ENCODE measurements at regions not wholly inside any gene's neighbourhood (a gene's known extent, or its start where the extent isn't known, plus 50 kb on each side); places are given as distances from the start of the nearest gene placed in this dataset.

DNA sequence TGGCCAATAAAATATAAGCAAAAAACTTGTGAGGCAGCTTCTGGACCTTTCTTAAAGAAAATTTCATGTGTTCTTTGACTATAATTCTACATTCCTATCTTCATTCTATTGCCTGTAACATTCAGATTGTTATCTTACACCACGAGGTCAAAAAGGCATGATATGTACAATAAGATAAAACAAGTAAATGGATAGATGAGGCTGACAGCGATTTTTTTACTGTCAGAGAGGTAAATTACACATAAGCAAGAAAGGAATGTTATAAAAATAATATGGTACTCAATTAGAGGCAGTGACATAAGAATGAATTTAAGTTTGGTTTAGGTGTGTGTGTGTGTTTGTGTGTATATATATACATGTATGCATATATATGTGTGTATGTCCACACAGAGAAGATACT lies 660.0 kb downstream of the C12orf50 start:
- TF ChIP-seq, protein P1, sequence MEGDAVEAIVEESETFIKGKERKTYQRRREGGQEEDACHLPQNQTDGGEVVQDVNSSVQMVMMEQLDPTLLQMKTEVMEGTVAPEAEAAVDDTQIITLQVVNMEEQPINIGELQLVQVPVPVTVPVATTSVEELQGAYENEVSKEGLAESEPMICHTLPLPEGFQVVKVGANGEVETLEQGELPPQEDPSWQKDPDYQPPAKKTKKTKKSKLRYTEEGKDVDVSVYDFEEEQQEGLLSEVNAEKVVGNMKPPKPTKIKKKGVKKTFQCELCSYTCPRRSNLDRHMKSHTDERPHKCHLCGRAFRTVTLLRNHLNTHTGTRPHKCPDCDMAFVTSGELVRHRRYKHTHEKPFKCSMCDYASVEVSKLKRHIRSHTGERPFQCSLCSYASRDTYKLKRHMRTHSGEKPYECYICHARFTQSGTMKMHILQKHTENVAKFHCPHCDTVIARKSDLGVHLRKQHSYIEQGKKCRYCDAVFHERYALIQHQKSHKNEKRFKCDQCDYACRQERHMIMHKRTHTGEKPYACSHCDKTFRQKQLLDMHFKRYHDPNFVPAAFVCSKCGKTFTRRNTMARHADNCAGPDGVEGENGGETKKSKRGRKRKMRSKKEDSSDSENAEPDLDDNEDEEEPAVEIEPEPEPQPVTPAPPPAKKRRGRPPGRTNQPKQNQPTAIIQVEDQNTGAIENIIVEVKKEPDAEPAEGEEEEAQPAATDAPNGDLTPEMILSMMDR (IDR thresholded peaks at IDR 0.05; ENCODE audit: low read depth, low read length, poor library complexity, severe bottlenecking), result no peak
- no peak for TF ChIP-seq EZH2phosphoT487 (IDR thresholded peaks at IDR 0.05; ENCODE audit: borderline replicate concordance, low read length)

DNA sequence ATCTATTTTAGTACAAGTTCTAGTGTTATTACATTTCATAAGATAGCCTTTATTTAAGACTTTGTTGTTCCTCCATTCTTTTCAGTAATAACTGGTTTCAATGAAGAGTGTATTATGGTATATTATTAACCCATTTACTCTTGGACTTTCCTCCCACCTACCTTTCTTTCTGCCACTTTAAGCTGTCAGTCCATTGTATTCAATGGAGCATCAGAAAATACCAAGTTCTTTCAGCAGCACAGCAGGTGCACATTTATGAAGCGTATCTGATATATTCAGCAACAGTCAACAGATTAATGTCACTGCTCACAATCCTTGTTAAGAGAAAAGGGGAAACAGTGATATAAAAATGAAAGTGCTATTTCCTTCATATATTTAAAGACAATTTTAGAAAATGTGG lies 660.9 kb downstream of the C12orf50 start:
- Histone ChIP-seq H3K9me3 (ENCODE audit: control insufficient read depth, insufficient read depth, low read length) (no peaks in the 10 kb centered on the region; the same call in 1 of the 2 replicates), H4K20me1 (ENCODE audit: control insufficient read depth, insufficient read depth, low read depth, low read length) (no peaks in the 10 kb centered on the region), H3K4me2 (ENCODE audit: low read length) (no peak overlapping the region), H3K79me2 (ENCODE audit: control insufficient read depth, low read length) (no peaks in the 10 kb centered on the region), H3K4me1 (ENCODE audit: control insufficient read depth, low read length) (no peaks in the 10 kb centered on the region), H3K4me3 (ENCODE audit: low read length) (no peak overlapping the region), H3F3A (ENCODE audit: control insufficient read depth, insufficient read depth) (no peaks in the 10 kb centered on the region), H3K36me3 (ENCODE audit: control insufficient read depth, low read length) (no peaks in the 10 kb centered on the region), H3K27me3 (ENCODE audit: control insufficient read depth, low read length) (no peaks in the 10 kb centered on the region), H3K9me2 (replicated peaks; ENCODE audit: control insufficient read depth, low read length) (no peaks in the 10 kb centered on the region), H3K27ac (ENCODE audit: low read depth, low read length) (no peak overlapping the region)
- TF ChIP-seq EZH2phosphoT487 (IDR thresholded peaks at IDR 0.05; ENCODE audit: borderline replicate concordance, low read length), result no peak
- TF ChIP-seq, protein P1 (IDR thresholded peaks at IDR 0.05; ENCODE audit: low read depth, low read length, poor library complexity, severe bottlenecking), result no peak

More for the DNA sequence above, 660.0 kb downstream of the C12orf50 start:
- H3K9me2 ChIP-seq (replicated peaks; ENCODE audit: control insufficient read depth, low read length), result no peaks in the 10 kb centered on the region
- H3K4me3 ChIP-seq (ENCODE audit: low read length), result no peak overlapping the region
- no peaks in the 10 kb centered on the region for H3K4me1 ChIP-seq (ENCODE audit: control insufficient read depth, low read length)
- H3K36me3 ChIP-seq (ENCODE audit: control insufficient read depth, low read length), result no peaks in the 10 kb centered on the region
- H3K9me3 ChIP-seq (ENCODE audit: control insufficient read depth, insufficient read depth, low read length), result no peaks in the 10 kb centered on the region; the same call in 1 of the 2 replicates
- H4K20me1 ChIP-seq (ENCODE audit: control insufficient read depth, insufficient read depth, low read depth, low read length), result no peaks in the 10 kb centered on the region
- no peaks in the 10 kb centered on the region for H3F3A ChIP-seq (ENCODE audit: control insufficient read depth, insufficient read depth)
- H3K79me2 ChIP-seq (ENCODE audit: control insufficient read depth, low read length), result no peaks in the 10 kb centered on the region
- H3K4me2 ChIP-seq (ENCODE audit: low read length), result no peak overlapping the region
- no peaks in the 10 kb centered on the region for H3K27me3 ChIP-seq (ENCODE audit: control insufficient read depth, low read length)
- no peak overlapping the region for H3K27ac ChIP-seq (ENCODE audit: low read depth, low read length)

DNA sequence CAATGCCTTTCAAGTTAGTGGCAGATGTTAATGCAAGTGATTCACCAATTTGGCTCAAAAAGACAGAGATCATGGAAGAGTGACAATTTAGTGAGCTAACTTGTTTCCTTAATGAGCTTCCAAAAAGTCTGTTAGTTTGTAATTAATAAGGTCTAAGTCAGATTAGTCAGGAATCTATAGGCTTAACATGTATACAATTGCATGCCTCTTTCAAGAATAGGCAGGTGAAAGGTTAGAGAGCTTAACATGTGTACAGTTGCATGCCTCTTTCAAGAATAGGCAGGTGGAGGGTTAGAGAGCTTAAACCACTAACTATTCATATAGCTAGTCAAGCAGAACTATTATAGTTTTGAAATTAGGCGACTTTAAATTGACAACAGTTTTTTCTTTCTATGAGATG lies 663.8 kb downstream of the C12orf50 start:
- TF ChIP-seq, protein P1 (IDR thresholded peaks at IDR 0.05; ENCODE audit: low read depth, low read length, poor library complexity, severe bottlenecking), result no peak
- TF ChIP-seq EZH2phosphoT487 (IDR thresholded peaks at IDR 0.05; ENCODE audit: borderline replicate concordance, low read length), result no peak
- no peak overlapping the region for H3K27ac ChIP-seq (ENCODE audit: low read depth, low read length)

More for the DNA sequence above, 663.8 kb downstream of the C12orf50 start:
- Histone ChIP-seq H4K20me1 (ENCODE audit: control insufficient read depth, insufficient read depth, low read depth, low read length) (no peaks in the 10 kb centered on the region), H3K4me3 (ENCODE audit: low read length) (no peak overlapping the region), H3K9me3 (ENCODE audit: control insufficient read depth, insufficient read depth, low read length) (no peaks in the 10 kb centered on the region; the same call in 1 of the 2 replicates), H3K4me2 (ENCODE audit: low read length) (no peak overlapping the region), H3K36me3 (ENCODE audit: control insufficient read depth, low read length) (no peaks in the 10 kb centered on the region), H3K27me3 (ENCODE audit: control insufficient read depth, low read length) (no peaks in the 10 kb centered on the region), H3K79me2 (ENCODE audit: control insufficient read depth, low read length) (no peaks in the 10 kb centered on the region), H3K4me1 (ENCODE audit: control insufficient read depth, low read length) (no peaks in the 10 kb centered on the region), H3F3A (ENCODE audit: control insufficient read depth, insufficient read depth) (no peaks in the 10 kb centered on the region), H3K9me2 (replicated peaks; ENCODE audit: control insufficient read depth, low read length) (no peaks in the 10 kb centered on the region)

Measured in DOHH2 (cell line).